ENCODE measurements at regions not wholly inside any gene's neighbourhood (a gene's known extent, or its start where the extent isn't known, plus 50 kb on each side); places are given as distances from the start of the nearest gene placed in this dataset.
A peak's percentile ranks its signal among the peaks of the same experiment; 100 is the strongest.
"Not testable (repeated sequence)": the region's sequence is repeated elsewhere in the genome, so short reads cannot be mapped to it uniquely, and the experiment has no call there.

DNA sequence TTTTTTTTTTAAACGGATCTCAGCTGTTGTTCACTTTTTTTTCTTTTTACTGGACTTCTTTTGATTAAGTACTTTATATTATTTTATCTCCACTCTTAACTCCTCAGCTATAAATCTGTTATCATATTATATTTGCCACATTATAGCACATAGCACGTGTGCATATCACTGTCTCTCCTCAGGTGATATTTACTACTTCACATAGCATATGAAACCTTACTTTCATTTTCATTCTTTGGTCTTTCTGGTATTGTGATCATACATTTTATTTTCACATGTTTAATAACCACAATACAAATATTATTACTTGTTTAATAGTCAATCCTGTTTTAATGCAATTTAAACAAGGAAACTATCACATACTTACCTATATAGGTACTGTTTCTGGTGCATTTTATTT lies 993.1 kb upstream of the TMEFF2 start:
- POLR2A ChIA-PET = no interaction called here
- peak overlapping the region; percentile 38 for H3K4me3 ChIP-seq
- peaks cover 7% of the 10 kb centered on the region; the same call in 1 of the 3 replicates for H3K4me1 ChIP-seq
- 5% methylated on average over 2 of the region's 2 CpGs for WGBS (ENCODE audit: missing lambda C conversion rate)
- FAIRE-seq = no peak
- peak overlapping the region; percentile 68 for H3K4me2 ChIP-seq
- 0 out of 6 replicates have a peak overlapping the region, but pooled peaks of 1 of the 2 experiments have one; percentile 15 for H3K27ac ChIP-seq
- CTCF ChIA-PET = no interaction called here
- no peak for DNase-seq (ENCODE audit: low read depth in 1 of 2, low spot score in 1 of 2)
- no peaks in the 10 kb centered on the region for H3K9me3 ChIP-seq
- TF ChIP-seq FOSB (CRISPR knock-in tag; IDR thresholded peaks at IDR 0.05) = no peak
- TF ChIP-seq, protein P1, sequence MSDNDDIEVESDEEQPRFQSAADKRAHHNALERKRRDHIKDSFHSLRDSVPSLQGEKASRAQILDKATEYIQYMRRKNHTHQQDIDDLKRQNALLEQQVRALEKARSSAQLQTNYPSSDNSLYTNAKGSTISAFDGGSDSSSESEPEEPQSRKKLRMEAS (IDR thresholded peaks at IDR 0.05) = no peak
- TF ChIP-seq NR3C1 (IDR thresholded peaks at IDR 0.05) = no peak
- TF ChIP-seq, protein P2, sequence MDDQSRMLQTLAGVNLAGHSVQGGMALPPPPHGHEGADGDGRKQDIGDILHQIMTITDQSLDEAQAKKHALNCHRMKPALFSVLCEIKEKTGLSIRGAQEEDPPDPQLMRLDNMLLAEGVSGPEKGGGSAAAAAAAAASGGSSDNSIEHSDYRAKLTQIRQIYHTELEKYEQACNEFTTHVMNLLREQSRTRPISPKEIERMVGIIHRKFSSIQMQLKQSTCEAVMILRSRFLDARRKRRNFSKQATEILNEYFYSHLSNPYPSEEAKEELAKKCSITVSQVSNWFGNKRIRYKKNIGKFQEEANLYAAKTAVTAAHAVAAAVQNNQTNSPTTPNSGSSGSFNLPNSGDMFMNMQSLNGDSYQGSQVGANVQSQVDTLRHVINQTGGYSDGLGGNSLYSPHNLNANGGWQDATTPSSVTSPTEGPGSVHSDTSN (IDR thresholded peaks at IDR 0.05) = no peak
- no peak for TF ChIP-seq ZC3H11A (IDR thresholded peaks at IDR 0.05)
- TF ChIP-seq, protein P3, sequence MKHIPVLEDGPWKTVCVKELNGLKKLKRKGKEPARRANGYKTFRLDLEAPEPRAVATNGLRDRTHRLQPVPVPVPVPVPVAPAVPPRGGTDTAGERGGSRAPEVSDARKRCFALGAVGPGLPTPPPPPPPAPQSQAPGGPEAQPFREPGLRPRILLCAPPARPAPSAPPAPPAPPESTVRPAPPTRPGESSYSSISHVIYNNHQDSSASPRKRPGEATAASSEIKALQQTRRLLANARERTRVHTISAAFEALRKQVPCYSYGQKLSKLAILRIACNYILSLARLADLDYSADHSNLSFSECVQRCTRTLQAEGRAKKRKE (CRISPR knock-in tag; IDR thresholded peaks at IDR 0.05; ENCODE audit: low read depth) = no peak
- TF ChIP-seq HEYL (CRISPR knock-in tag; IDR thresholded peaks at IDR 0.05) = no peak
- TF ChIP-seq EHF (CRISPR knock-in tag; IDR thresholded peaks at IDR 0.05) = no peak
- TF ChIP-seq ZNF302 (CRISPR knock-in tag; IDR thresholded peaks at IDR 0.05) = no peak
- no peak for TF ChIP-seq SREBF2 (IDR thresholded peaks at IDR 0.05)
- TF ChIP-seq NPAS2 (CRISPR knock-in tag; IDR thresholded peaks at IDR 0.05; ENCODE audit: borderline replicate concordance) = no peak
- no peak for TF ChIP-seq FOXS1 (CRISPR knock-in tag; IDR thresholded peaks at IDR 0.05)
- ATAC-seq = no peak

DNA sequence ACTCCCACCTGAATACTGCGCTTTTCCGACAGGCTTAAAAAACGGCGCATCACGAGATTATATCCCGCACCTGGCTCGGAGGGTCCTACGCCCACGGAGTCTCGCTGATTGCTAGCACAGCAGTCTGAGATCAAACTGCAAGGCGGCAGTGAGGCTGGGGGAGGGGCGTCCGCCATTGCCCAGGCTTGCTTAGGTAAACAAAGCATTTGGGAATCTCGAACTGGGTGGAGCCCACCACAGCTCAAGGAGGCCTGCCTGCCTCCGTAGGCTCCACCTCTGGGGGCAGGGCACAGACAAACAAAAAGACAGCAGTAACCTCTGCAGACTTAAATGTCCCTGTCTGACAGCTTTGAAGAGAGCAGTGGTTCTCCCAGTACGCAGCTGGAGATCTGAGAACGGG lies 976.2 kb upstream of the TMEFF2 start:
- H3K27ac ChIP-seq; FAIRE-seq; H3K4me2 ChIP-seq; DNase-seq (ENCODE audit: low read depth in 1 of 2, low spot score in 1 of 2); H3K4me1 ChIP-seq; ATAC-seq; CTCF ChIA-PET; POLR2A ChIA-PET; H3K9me3 ChIP-seq; H3K4me3 ChIP-seq: not testable (repeated sequence)
- WGBS (ENCODE audit: missing lambda C conversion rate) = 71% methylated on average over 14 of the region's 17 CpGs

DNA sequence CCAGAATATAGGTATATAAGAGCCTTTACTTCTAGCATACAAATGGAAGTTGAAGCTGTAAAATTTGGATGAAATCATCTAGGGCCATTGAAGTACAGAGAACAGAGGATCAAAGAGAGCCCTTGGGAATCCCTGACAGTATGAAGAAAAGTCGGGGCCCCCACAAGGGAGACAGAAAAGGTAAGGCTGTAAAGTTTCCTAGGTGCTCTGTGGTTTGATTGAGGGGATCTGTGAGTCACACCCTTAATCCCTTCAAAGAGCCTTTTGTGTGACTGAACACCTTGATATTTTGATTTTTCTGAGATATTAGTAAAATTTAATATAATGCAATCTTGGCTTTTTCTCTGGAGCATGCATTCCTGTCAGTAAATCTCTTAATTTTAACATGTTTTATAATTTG lies 961.7 kb upstream of the TMEFF2 start:
- WGBS (ENCODE audit: missing lambda C conversion rate) = 19% methylated on average over 1 of the region's 1 CpG
- ATAC-seq (no peak), FAIRE-seq (no peak), DNase-seq (ENCODE audit: low read depth in 1 of 2, low spot score in 1 of 2) (no peak)
- H3K4me1 ChIP-seq = no peaks in the 10 kb centered on the region
- H3K9me3 ChIP-seq = no peaks in the 10 kb centered on the region
- CTCF ChIA-PET = no interaction called here
- POLR2A ChIA-PET = no interaction called here
- H3K4me2 ChIP-seq = no peak overlapping the region
- H3K4me3 ChIP-seq = no peak overlapping the region
- no peak overlapping the region for H3K27ac ChIP-seq
- TF ChIP-seq KDM5A (IDR thresholded peaks at IDR 0.05) (no peak), EP300 (IDR thresholded peaks at IDR 0.05) (no peak), ZSCAN20 (CRISPR knock-in tag; IDR thresholded peaks at IDR 0.05) (no peak), RCOR1 (IDR thresholded peaks at IDR 0.05; ENCODE audit: low read depth, low read length) (no peak), SMC3 (IDR thresholded peaks at IDR 0.05) (no peak)
- TF ChIP-seq, protein P4, sequence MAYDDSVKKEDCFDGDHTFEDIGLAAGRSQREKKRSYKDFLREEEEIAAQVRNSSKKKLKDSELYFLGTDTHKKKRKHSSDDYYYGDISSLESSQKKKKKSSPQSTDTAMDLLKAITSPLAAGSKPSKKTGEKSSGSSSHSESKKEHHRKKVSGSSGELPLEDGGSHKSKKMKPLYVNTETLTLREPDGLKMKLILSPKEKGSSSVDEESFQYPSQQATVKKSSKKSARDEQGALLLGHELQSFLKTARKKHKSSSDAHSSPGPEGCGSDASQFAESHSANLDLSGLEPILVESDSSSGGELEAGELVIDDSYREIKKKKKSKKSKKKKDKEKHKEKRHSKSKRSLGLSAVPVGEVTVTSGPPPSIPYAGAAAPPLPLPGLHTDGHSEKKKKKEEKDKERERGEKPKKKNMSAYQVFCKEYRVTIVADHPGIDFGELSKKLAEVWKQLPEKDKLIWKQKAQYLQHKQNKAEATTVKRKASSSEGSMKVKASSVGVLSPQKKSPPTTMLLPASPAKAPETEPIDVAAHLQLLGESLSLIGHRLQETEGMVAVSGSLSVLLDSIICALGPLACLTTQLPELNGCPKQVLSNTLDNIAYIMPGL (CRISPR knock-in tag; IDR thresholded peaks at IDR 0.05; ENCODE audit: borderline replicate concordance) = no peak

DNA sequence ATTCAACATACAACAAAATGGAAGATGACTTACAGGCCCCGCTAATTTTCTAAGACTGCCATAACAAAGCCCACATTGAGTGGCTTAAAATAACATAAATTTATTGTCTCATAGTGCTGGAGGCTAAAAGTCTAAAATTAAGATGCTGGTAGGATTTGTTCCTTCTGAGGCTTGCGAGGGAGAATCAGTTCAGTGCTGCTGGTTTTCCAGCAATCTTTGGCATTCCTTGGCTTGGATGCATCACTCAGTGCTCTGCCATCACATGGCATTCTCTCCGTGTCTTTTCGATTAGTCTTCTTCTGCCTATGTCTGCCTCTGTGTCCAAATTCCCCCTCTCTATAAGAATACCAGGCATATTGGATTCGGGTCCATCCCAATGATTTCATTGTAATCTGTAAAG lies 959.3 kb upstream of the TMEFF2 start:
- CTCF ChIA-PET = no interaction called here

More for the DNA sequence above, 959.3 kb upstream of the TMEFF2 start:
- TF ChIP-seq NR3C1 (IDR thresholded peaks at IDR 0.05) (no peak), PHF8 (IDR thresholded peaks at IDR 0.05; ENCODE audit: borderline replicate concordance, low read depth) (0 out of 2 replicates have a peak, but pooled peaks have one; percentile 18)
- Histone ChIP-seq H3K27ac (no peak overlapping the region), H3K9me3 (no peaks in the 10 kb centered on the region), H3K4me3 (no peak overlapping the region), H3K4me1 (no peaks in the 10 kb centered on the region), H3K4me2 (no peak overlapping the region)
- POLR2A ChIA-PET = no interaction called here
- FAIRE-seq = no peak
- DNase-seq (ENCODE audit: low read depth in 1 of 2, low spot score in 1 of 2) = no peak
- WGBS (ENCODE audit: missing lambda C conversion rate) = 78% methylated on average over 5 of the region's 5 CpGs
- ATAC-seq = no peak
